Urinary bladder (tissue), 3 donors: ENCODE measurements at regions not wholly inside any gene's neighbourhood (a gene's known extent, or its start where the extent isn't known, plus 50 kb on each side); places are given as distances from the start of the nearest gene placed in this dataset.

Source experiments
- DNase-seq: peaks from one replicate; pipeline ENCODE4 v3.0.0-alpha.2; 2015; ENCODE audit errors: extremely low spot score
- H3K27ac ChIP-seq: one replicate; pipeline ENCODE4 v1.5.1; 2013; ENCODE audit warnings: low read depth, mild to moderate bottlenecking, moderate library complexity
- H3K36me3 ChIP-seq: one replicate; pipeline ENCODE4 v1.6.1; 2013; ENCODE audit warnings: mild to moderate bottlenecking, moderate library complexity; ENCODE audit not compliant: insufficient read depth
- H3K4me1 ChIP-seq: one replicate; pipeline ENCODE4 v1.6.1; 2013; ENCODE audit warnings: mild to moderate bottlenecking, moderate library complexity; ENCODE audit not compliant: insufficient read depth
- H3K4me3 ChIP-seq: one replicate; pipeline ENCODE4 v1.5.1; 2013; ENCODE audit warnings: low read depth, low read length
- WGBS: extraction: QIAGEN DNeasy Blood & Tissue Kit; methylation state at CpG from one replicate; pipeline ENCODE4 v1.1.7; 2013; 5-methylcytosine and 5-hydroxymethylcytosine counted together
- donor health status: healthy with polysubstance abuse.
- donor health status: healthy.

GRCh38 chr1:79981481-79981880 is 975.0 kb upstream of the ADGRL4 start:
- DNase-seq: no peak
- no peak overlapping the region for H3K4me3 ChIP-seq
- H3K4me1 ChIP-seq: no peaks in the 10 kb centered on the region
- 75% methylated on average over 4 of the region's 4 CpGs for WGBS
- no peaks in the 10 kb centered on the region for H3K36me3 ChIP-seq
- no peak overlapping the region for H3K27ac ChIP-seq

GRCh38 chr1:79979346-79979745 is 972.8 kb upstream of the ADGRL4 start:
- Histone ChIP-seq H3K4me1 (no peaks in the 10 kb centered on the region), H3K4me3 (no peak overlapping the region), H3K27ac (no peak overlapping the region), H3K36me3 (no peaks in the 10 kb centered on the region)
- DNase-seq: no peak

GRCh38 chr1:79976287-79976686 is 969.8 kb upstream of the ADGRL4 start:
- H3K4me1 ChIP-seq: no peaks in the 10 kb centered on the region
- H3K27ac ChIP-seq: no peak overlapping the region
- no peak overlapping the region for H3K4me3 ChIP-seq
- no peak for DNase-seq
- 83% methylated on average over 3 of the region's 3 CpGs for WGBS
- no peaks in the 10 kb centered on the region for H3K36me3 ChIP-seq

GRCh38 chr1:79974659-79975058 is 968.1 kb upstream of the ADGRL4 start:
- Histone ChIP-seq H3K36me3 (no peaks in the 10 kb centered on the region), H3K27ac (no peak overlapping the region), H3K4me3 (no peak overlapping the region), H3K4me1 (no peaks in the 10 kb centered on the region)
- WGBS: 91% methylated on average over 7 of the region's 7 CpGs
- no peak for DNase-seq

- no peak for DNase-seq
- WGBS: 79% methylated on average over 2 of the region's 2 CpGs
- Histone ChIP-seq H3K4me1 (no peaks in the 10 kb centered on the region), H3K27ac (no peak overlapping the region), H3K4me3 (no peak overlapping the region), H3K36me3 (no peaks in the 10 kb centered on the region)
Measured at GRCh38 chr1:79969886-79970285, 963.4 kb upstream of the ADGRL4 start.

- H3K36me3 ChIP-seq: no peaks in the 10 kb centered on the region
- no peak overlapping the region for H3K4me3 ChIP-seq
- no peak overlapping the region for H3K27ac ChIP-seq
- DNase-seq: no peak
- 80% methylated on average over 2 of the region's 2 CpGs for WGBS
- H3K4me1 ChIP-seq: no peaks in the 10 kb centered on the region
Measured at GRCh38 chr1:79966438-79966837, 959.9 kb upstream of the ADGRL4 start.

GRCh38 chr1:79959635-79960034 is 953.1 kb upstream of the ADGRL4 start:
- H3K36me3 ChIP-seq: no peaks in the 10 kb centered on the region
- H3K4me1 ChIP-seq: no peaks in the 10 kb centered on the region
- no peak overlapping the region for H3K27ac ChIP-seq
- H3K4me3 ChIP-seq: no peak overlapping the region
- 91% methylated on average over 1 of the region's 1 CpG for WGBS
- no peak for DNase-seq

- H3K4me3 ChIP-seq: no peak overlapping the region
- H3K27ac ChIP-seq: no peak overlapping the region
- DNase-seq: no peak
- 74% methylated on average over 1 of the region's 1 CpG for WGBS
- H3K36me3 ChIP-seq: no peaks in the 10 kb centered on the region
- no peaks in the 10 kb centered on the region for H3K4me1 ChIP-seq
Measured at GRCh38 chr1:79955966-79956365, 949.4 kb upstream of the ADGRL4 start.

GRCh38 chr1:79950511-79950910 is 944.0 kb upstream of the ADGRL4 start:
- Histone ChIP-seq H3K4me3 (no peak overlapping the region), H3K36me3 (no peaks in the 10 kb centered on the region), H3K4me1 (no peaks in the 10 kb centered on the region), H3K27ac (no peak overlapping the region)
- WGBS: 93% methylated on average over 3 of the region's 3 CpGs
- DNase-seq: no peak

- Histone ChIP-seq H3K4me1 (no peaks in the 10 kb centered on the region), H3K4me3 (no peak overlapping the region), H3K36me3 (no peaks in the 10 kb centered on the region), H3K27ac (no peak overlapping the region)
- DNase-seq: no peak
Measured at GRCh38 chr1:79945391-79945790, 938.9 kb upstream of the ADGRL4 start.

GRCh38 chr1:79929356-79929755 is 922.8 kb upstream of the ADGRL4 start:
- Histone ChIP-seq H3K27ac (no peak overlapping the region), H3K4me1 (no peaks in the 10 kb centered on the region), H3K4me3 (no peak overlapping the region), H3K36me3 (no peaks in the 10 kb centered on the region)
- WGBS: 95% methylated on average over 2 of the region's 2 CpGs
- no peak for DNase-seq

- Histone ChIP-seq H3K4me1 (no peaks in the 10 kb centered on the region), H3K27ac (no peak overlapping the region), H3K36me3 (no peaks in the 10 kb centered on the region), H3K4me3 (no peak overlapping the region)
- DNase-seq: no peak
- WGBS: 76% methylated on average over 2 of the region's 2 CpGs
Measured at GRCh38 chr1:79928901-79929300, 922.4 kb upstream of the ADGRL4 start.

- no peaks in the 10 kb centered on the region for H3K4me1 ChIP-seq
- no peak for DNase-seq
- WGBS: 92% methylated on average over 1 of the region's 1 CpG
- H3K36me3 ChIP-seq: no peaks in the 10 kb centered on the region
- H3K4me3 ChIP-seq: no peak overlapping the region
- H3K27ac ChIP-seq: no peak overlapping the region
Measured at GRCh38 chr1:79920960-79921669, 914.6 kb upstream of the ADGRL4 start.

GRCh38 chr1:79914896-79915295 is 908.4 kb upstream of the ADGRL4 start:
- no peak for DNase-seq
- 47% methylated on average over 1 of the region's 1 CpG for WGBS
- no peaks in the 10 kb centered on the region for H3K4me1 ChIP-seq
- no peak overlapping the region for H3K4me3 ChIP-seq
- H3K36me3 ChIP-seq: no peaks in the 10 kb centered on the region
- H3K27ac ChIP-seq: no peak overlapping the region

GRCh38 chr1:79912813-79913212 is 906.3 kb upstream of the ADGRL4 start:
- Histone ChIP-seq H3K27ac (no peak overlapping the region), H3K36me3 (no peaks in the 10 kb centered on the region), H3K4me1 (no peaks in the 10 kb centered on the region), H3K4me3 (no peak overlapping the region)
- 21% methylated on average over 4 of the region's 4 CpGs for WGBS
- no peak for DNase-seq
